ENCODE measurements at regions not wholly inside any gene's neighbourhood (a gene's known extent, or its start where the extent isn't known, plus 50 kb on each side); places are given as distances from the start of the nearest gene placed in this dataset.

DNA sequence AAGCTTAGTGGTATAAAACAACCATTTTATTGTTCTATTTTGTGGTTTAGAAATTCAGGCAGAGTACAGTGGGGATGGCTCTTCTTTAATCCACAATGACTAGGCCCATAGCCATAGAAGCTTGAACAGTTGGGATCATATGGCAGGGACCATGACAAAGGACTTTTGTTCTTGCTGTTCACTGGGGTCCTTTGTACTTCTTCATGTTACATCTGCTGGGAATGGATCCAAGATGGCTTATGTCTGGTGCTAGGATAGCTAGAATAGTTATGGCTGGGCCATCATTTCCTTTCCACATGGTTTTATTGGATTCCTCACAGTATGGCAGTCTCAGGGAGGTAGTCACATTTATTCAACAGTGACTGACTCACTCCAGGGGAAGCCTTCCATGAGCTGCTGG lies 427.9 kb upstream of the AGTR1 start:
- TF ChIP-seq, protein P1, sequence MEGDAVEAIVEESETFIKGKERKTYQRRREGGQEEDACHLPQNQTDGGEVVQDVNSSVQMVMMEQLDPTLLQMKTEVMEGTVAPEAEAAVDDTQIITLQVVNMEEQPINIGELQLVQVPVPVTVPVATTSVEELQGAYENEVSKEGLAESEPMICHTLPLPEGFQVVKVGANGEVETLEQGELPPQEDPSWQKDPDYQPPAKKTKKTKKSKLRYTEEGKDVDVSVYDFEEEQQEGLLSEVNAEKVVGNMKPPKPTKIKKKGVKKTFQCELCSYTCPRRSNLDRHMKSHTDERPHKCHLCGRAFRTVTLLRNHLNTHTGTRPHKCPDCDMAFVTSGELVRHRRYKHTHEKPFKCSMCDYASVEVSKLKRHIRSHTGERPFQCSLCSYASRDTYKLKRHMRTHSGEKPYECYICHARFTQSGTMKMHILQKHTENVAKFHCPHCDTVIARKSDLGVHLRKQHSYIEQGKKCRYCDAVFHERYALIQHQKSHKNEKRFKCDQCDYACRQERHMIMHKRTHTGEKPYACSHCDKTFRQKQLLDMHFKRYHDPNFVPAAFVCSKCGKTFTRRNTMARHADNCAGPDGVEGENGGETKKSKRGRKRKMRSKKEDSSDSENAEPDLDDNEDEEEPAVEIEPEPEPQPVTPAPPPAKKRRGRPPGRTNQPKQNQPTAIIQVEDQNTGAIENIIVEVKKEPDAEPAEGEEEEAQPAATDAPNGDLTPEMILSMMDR (IDR thresholded peaks at IDR 0.05), result no peak
- no peak for TF ChIP-seq POLR2A (IDR thresholded peaks at IDR 0.05)
